CD14-positive monocyte (primary cell): ENCODE measurements at regions not wholly inside any gene's neighbourhood (a gene's known extent, or its start where the extent isn't known, plus 50 kb on each side); places are given as distances from the start of the nearest gene placed in this dataset.
"Not testable (repeated sequence)": the region's sequence is repeated elsewhere in the genome, so short reads cannot be mapped to it uniquely, and the experiment has no call there.

ENCODE experiments used
- DNase-seq, 3 donors: peaks; one replicate each; pipeline ENCODE4 v3.0.0-alpha.2; 2011 to 2022
- H2AFZ ChIP-seq: 2 replicates; pipeline ENCODE4 v1.6.0; 2012; ENCODE audit warnings: mild to moderate bottlenecking, low read depth, low read length, inconsistent platforms; ENCODE audit not compliant: insufficient read depth, poor library complexity, severe bottlenecking
- H3K27ac ChIP-seq, 2 donors: 1 replicate in 1 of 2; 2 replicates in 1 of 2; pipeline ENCODE4 v1.5.1; 2012 to 2013; ENCODE audit warnings: low read length in 2 of 2, control low read depth in 1 of 2, inconsistent platforms in 1 of 2, low read depth in 1 of 2, mild to moderate bottlenecking in 1 of 2
- H3K27me3 ChIP-seq, 2 donors: one replicate each; pipeline versions ENCODE4 v1.6.0 to v1.6.1; 2011 to 2013; ENCODE audit warnings: low read length in 2 of 2; ENCODE audit not compliant: control insufficient read depth in 2 of 2, insufficient read depth in 2 of 2
- H3K36me3 ChIP-seq, 2 donors: replicated peaks in 1 of 2; 1 replicate in 1 of 2; 2 replicates in 1 of 2; pipeline versions ENCODE4 v1.5.1 to v1.6.1; 2012 to 2013; ENCODE audit warnings: low read length in 2 of 2, control low read depth in 1 of 2, inconsistent platforms in 1 of 2, mild to moderate bottlenecking in 1 of 2; ENCODE audit not compliant: insufficient read depth in 2 of 2, control insufficient read depth in 1 of 2
- H3K4me1 ChIP-seq, 2 donors: 1 replicate in 1 of 2; 2 replicates in 1 of 2; pipeline versions ENCODE4 v1.5.1 to v1.6.1; 2012 to 2013; ENCODE audit warnings: low read length in 2 of 2, control low read depth in 1 of 2, inconsistent platforms in 1 of 2, mild to moderate bottlenecking in 1 of 2, moderate library complexity in 1 of 2; ENCODE audit not compliant: insufficient read depth in 2 of 2, control insufficient read depth in 1 of 2
- H3K4me2 ChIP-seq: replicated peaks from 2 replicates; pipeline ENCODE3; 2012; ENCODE audit warnings: low read length, moderate library complexity, mild to moderate bottlenecking; ENCODE audit not compliant: poor library complexity, severe bottlenecking; ENCODE audit errors: extremely low read depth
- H3K4me3 ChIP-seq, 3 experiments: fragments of 200-600 bp in 1 of 3; sonication (generic) in 1 of 3; replicated peaks in 1 of 3; 1 replicate in 2 of 3; 2 replicates in 1 of 3; pipeline ENCODE4 v1.5.1; 2011 to 2013; ENCODE audit warnings: low read length in 3 of 3, mild to moderate bottlenecking in 3 of 3, control low read depth in 2 of 3, low read depth in 2 of 3, inconsistent platforms in 1 of 3, moderate library complexity in 1 of 3
- H3K79me2 ChIP-seq: 2 replicates; pipeline ENCODE4 v1.6.0; 2012; ENCODE audit warnings: mild to moderate bottlenecking, control low read depth, inconsistent platforms, low read length, moderate library complexity; ENCODE audit not compliant: insufficient read depth
- H3K9ac ChIP-seq: 2 replicates; pipeline ENCODE4 v1.6.0; 2017; ENCODE audit warnings: low read length, mild to moderate bottlenecking; ENCODE audit not compliant: insufficient read depth, poor library complexity, severe bottlenecking
- H3K9me3 ChIP-seq, 2 donors: replicated peaks in 1 of 2; 1 replicate in 1 of 2; 2 replicates in 1 of 2; pipeline versions ENCODE4 v1.5.1 to v1.6.1; 2012 to 2013; ENCODE audit warnings: low read length in 2 of 2, control low read depth in 1 of 2; ENCODE audit not compliant: control insufficient read depth in 1 of 2, insufficient read depth in 1 of 2
- H4K20me1 ChIP-seq: 2 replicates; pipeline ENCODE4 v1.6.0; 2012; ENCODE audit warnings: mild to moderate bottlenecking, low read length, control low read depth, moderate library complexity; ENCODE audit not compliant: insufficient read depth
- H3K27ac Mint-ChIP-seq, 7 donors: one replicate each; pipeline ENCODE4 v1.8.0; 2020; ENCODE audit warnings: mild to moderate bottlenecking in 7 of 7, mixed read lengths in 7 of 7, moderate library complexity in 6 of 7, inconsistent platforms in 2 of 7
- H3K27me3 Mint-ChIP-seq, 3 donors: one replicate each; pipeline ENCODE4 v1.8.0; 2021 to 2022; ENCODE audit warnings: low read depth in 3 of 3, mild to moderate bottlenecking in 3 of 3, mixed read lengths in 3 of 3, moderate library complexity in 3 of 3, inconsistent platforms in 1 of 3
- H3K36me3 Mint-ChIP-seq, 2 donors: one replicate each; pipeline ENCODE4 v1.8.0; 2020; ENCODE audit warnings: mixed read lengths in 2 of 2, inconsistent platforms in 1 of 2, mild to moderate bottlenecking in 1 of 2
- H3K4me1 Mint-ChIP-seq: one replicate; pipeline ENCODE4 v1.8.0; 2020; ENCODE audit warnings: mild to moderate bottlenecking, mixed read lengths
- H3K4me3 Mint-ChIP-seq, 2 donors: one replicate each; pipeline ENCODE4 v1.8.0; 2020; ENCODE audit warnings: mild to moderate bottlenecking in 2 of 2, mixed read lengths in 2 of 2, moderate library complexity in 1 of 2
- H3K9me3 Mint-ChIP-seq, 7 donors: one replicate each; pipeline ENCODE4 v1.8.0; 2020 to 2022; ENCODE audit warnings: mixed read lengths in 7 of 7, mild to moderate bottlenecking in 6 of 7, moderate library complexity in 6 of 7, inconsistent platforms in 2 of 7
- CTCF ChIP-seq: fragments of 200-600 bp; IDR thresholded peaks from one replicate; pipeline ENCODE4 v1.8.0; 2022; ENCODE audit warnings: antibody characterized with exemption, mild to moderate bottlenecking
- WGBS: methylation state at CpG from one replicate; pipeline ENCODE4 v1.1.5; 2013; ENCODE audit warnings: missing lambda C conversion rate; ENCODE audit not compliant: insufficient coverage; 5-methylcytosine and 5-hydroxymethylcytosine counted together
- intact Hi-C, 2 donors: fragments of 100-400 bp; cut with micrococcal nuclease; formaldehyde crosslinking; loops; one replicate each; pipeline versions ENCODE4 v1.15.0 to v1.15.1; 2023

GRCh38 chr1:177411381-177411780 is 240.6 kb downstream of the BRINP2 start:
- Histone ChIP-seq H3K9ac (no peak overlapping the region), H4K20me1 (no peaks in the 10 kb centered on the region), H3K4me3 (no peak overlapping the region), H3K4me2 (no peak overlapping the region), H3K4me1 (no peaks in the 10 kb centered on the region), H3K27me3 (no peaks in the 10 kb centered on the region), H2AFZ (no peak overlapping the region), H3K9me3 (peaks cover 0 to 10% of the 10 kb centered on the region in 2 donors), H3K36me3 (no peaks in the 10 kb centered on the region), H3K79me2 (no peaks in the 10 kb centered on the region), H3K27ac (no peak overlapping the region)
- Mint-ChIP-seq H3K4me3 (no peak overlapping the region), H3K27ac (no peak overlapping the region), H3K4me1 (no peaks in the 10 kb centered on the region), H3K36me3 (no peaks in the 10 kb centered on the region), H3K27me3 (no peaks in the 10 kb centered on the region), H3K9me3 (peaks cover 3 to 15% (median 7%) of the 10 kb centered on the region in 7 donors)
- no CpG with 5 or more reads among the region's 3 CpGs for WGBS
- intact Hi-C loops = no loop called here
- TF ChIP-seq CTCF = no peak
- DNase-seq = no peak

- TF ChIP-seq CTCF = no peak
- Mint-ChIP-seq H3K9me3 (peaks cover 3 to 18% (median 10%) of the 10 kb centered on the region in 7 donors), H3K27ac (no peak overlapping the region), H3K36me3 (no peaks in the 10 kb centered on the region), H3K4me1 (no peaks in the 10 kb centered on the region), H3K4me3 (no peak overlapping the region), H3K27me3 (no peaks in the 10 kb centered on the region)
- H3K9me3 ChIP-seq = peaks cover 0 to 10% of the 10 kb centered on the region in 2 donors
- H3K27me3 ChIP-seq = no peaks in the 10 kb centered on the region
- no peaks in the 10 kb centered on the region for H3K79me2 ChIP-seq
- H3K36me3 ChIP-seq = no peaks in the 10 kb centered on the region
- no peak overlapping the region for H2AFZ ChIP-seq
- no peak overlapping the region for H3K9ac ChIP-seq
- 85% methylated on average over 2 of the region's 5 CpGs for WGBS
- no peak for DNase-seq
- H3K27ac ChIP-seq = no peak overlapping the region
- intact Hi-C loops = no loop called here
- no peaks in the 10 kb centered on the region for H4K20me1 ChIP-seq
- no peak overlapping the region for H3K4me3 ChIP-seq
- no peak overlapping the region for H3K4me2 ChIP-seq
- H3K4me1 ChIP-seq = no peaks in the 10 kb centered on the region
Measured at GRCh38 chr1:177410179-177410766, 239.5 kb downstream of the BRINP2 start.

GRCh38 chr1:177406323-177406722 is 235.6 kb downstream of the BRINP2 start:
- H2AFZ ChIP-seq, H3K9me3 ChIP-seq, H3K4me3 Mint-ChIP-seq, H3K79me2 ChIP-seq, DNase-seq, H4K20me1 ChIP-seq, H3K4me1 ChIP-seq, H3K9ac ChIP-seq, H3K27ac ChIP-seq, H3K27me3 Mint-ChIP-seq, H3K4me2 ChIP-seq, H3K27ac Mint-ChIP-seq, H3K36me3 ChIP-seq, H3K4me3 ChIP-seq, intact Hi-C loops, H3K27me3 ChIP-seq, H3K4me1 Mint-ChIP-seq, H3K36me3 Mint-ChIP-seq: not testable (repeated sequence)
- 88% methylated on average over 7 of the region's 14 CpGs for WGBS
- peaks cover 3 to 18% (median 11%) of the 10 kb centered on the region in 7 donors for H3K9me3 Mint-ChIP-seq
